Upper lobe of left lung (tissue), 4 donors: ENCODE measurements at regions not wholly inside any gene's neighbourhood (a gene's known extent, or its start where the extent isn't known, plus 50 kb on each side); places are given as distances from the start of the nearest gene placed in this dataset.

Source experiments
- CTCF ChIP-seq, 6 experiments: fragments of 450-650 bp in 4 of 6; fragments of 200-600 bp in 2 of 6; sonication (generic) in 2 of 6; IDR thresholded peaks; one replicate each; pipeline ENCODE4 v1.5.1; 2016 to 2019; ENCODE audit warnings: antibody characterized with exemption in 6 of 6
- EP300 ChIP-seq, 4 donors: sonication (generic); formaldehyde crosslinking; IDR thresholded peaks; one replicate each; pipeline ENCODE4 v1.5.1; 2017; ENCODE audit warnings: antibody characterized with exemption in 4 of 4, control low read depth in 2 of 4
- POLR2A ChIP-seq, 4 donors: fragments of 450-650 bp; IDR thresholded peaks; one replicate each; pipeline ENCODE4 v1.5.1; 2016 to 2017; ENCODE audit warnings: antibody characterized with exemption in 4 of 4, mild to moderate bottlenecking in 2 of 4
- POLR2AphosphoS5 ChIP-seq, 2 donors: sonication (generic); formaldehyde crosslinking; IDR thresholded peaks; one replicate each; pipeline ENCODE4 v1.5.1; 2017; ENCODE audit warnings: antibody characterized with exemption in 2 of 2

- TF ChIP-seq CTCF (IDR thresholded peaks at IDR 0.05) (no peak), POLR2A (IDR thresholded peaks at IDR 0.05) (no peak), POLR2AphosphoS5 (IDR thresholded peaks at IDR 0.05) (no peak), EP300 (IDR thresholded peaks at IDR 0.05) (no peak)
Measured at GRCh38 chr5:99543841-99544240, 615.0 kb upstream of the CHD1 start.
